PC-3 (cell line): ENCODE measurements at regions not wholly inside any gene's neighbourhood (a gene's known extent, or its start where the extent isn't known, plus 50 kb on each side); places are given as distances from the start of the nearest gene placed in this dataset.

Experiments used
- CTCF ChIP-seq: fragments of 300-600 bp; sonication (generic); conservative IDR thresholded peaks from 2 replicates; pipeline ENCODE4 v1.5.1; 2017; ENCODE audit warnings: antibody characterized with exemption, low read depth, mild to moderate bottlenecking, low read length
- EZH2 ChIP-seq: fragments of 300-600 bp; sonication (generic); IDR thresholded peaks from one replicate; pipeline ENCODE4 v1.6.1; 2017; ENCODE audit warnings: antibody characterized with exemption, mild to moderate bottlenecking, low read length; ENCODE audit not compliant: unreplicated experiment

GRCh38 chr6:113649880-113650609, 207.1 kb upstream of the MARCKS start:
- no peak for TF ChIP-seq CTCF
- TF ChIP-seq EZH2, result no peak
